IMR-90 (cell line): ENCODE measurements at regions not wholly inside any gene's neighbourhood (a gene's known extent, or its start where the extent isn't known, plus 50 kb on each side); places are given as distances from the start of the nearest gene placed in this dataset.

Experiments used
- ATAC-seq: fragments of 200-7000 bp; cut with Tn5 transposase; 2 replicates; pipeline ENCODE4 v1.9.1; 2020; ENCODE audit warnings: low read depth, mild to moderate bottlenecking, moderate library complexity
- BruUV-seq: library from RNA; stranded (reverse); fragments of 400-500 nt; replicated peaks from 2 replicates; lab custom pipeline; 2021; lab: Mats Ljungman, UMichigan
- CTCF ChIA-PET: fragments of 300-600 bp; formaldehyde crosslinking; extraction: SDS; loops from one replicate; lab custom pipeline; 2021; ENCODE audit warnings: antibody characterized with exemption; lab: Yijun Ruan, JAX
- POLR2A ChIA-PET: fragments of 300-600 bp; sonication (Branson Sonifier 250); formaldehyde crosslinking; loops from one replicate; lab custom pipeline; 2022; ENCODE audit warnings: antibody characterized with exemption; ENCODE audit not compliant: unreplicated experiment; lab: Charles Lee
- DNase-seq: peaks from one replicate; pipeline ENCODE4 v3.0.0; 2013
- H2AFZ ChIP-seq: replicated peaks from 2 replicates; pipeline ENCODE3; 2013; ENCODE audit warnings: low read length, mild to moderate bottlenecking; ENCODE audit not compliant: poor library complexity
- H2AK5ac ChIP-seq: 2 replicates; pipeline ENCODE4 v1.6.1; 2013; ENCODE audit warnings: low read depth, low read length, inconsistent platforms
- H2AK9ac ChIP-seq: replicated peaks from 2 replicates; pipeline ENCODE3; 2013; ENCODE audit warnings: mild to moderate bottlenecking, low read depth, low read length, moderate library complexity; ENCODE audit not compliant: poor library complexity
- H2BK120ac ChIP-seq: 2 replicates; pipeline ENCODE4 v1.6.1; 2013; ENCODE audit warnings: low read depth, low read length, inconsistent platforms
- H2BK15ac ChIP-seq: 3 replicates; pipeline ENCODE4 v1.6.1; 2013; ENCODE audit warnings: low read depth, low read length, inconsistent platforms
- H2BK20ac ChIP-seq: 2 replicates; pipeline ENCODE4 v1.6.1; 2013; ENCODE audit warnings: low read depth, mild to moderate bottlenecking, inconsistent platforms, low read length, moderate library complexity
- H2BK5ac ChIP-seq: 2 replicates; pipeline ENCODE4 v1.6.1; 2013; ENCODE audit warnings: mild to moderate bottlenecking, low read depth, low read length, inconsistent platforms; ENCODE audit not compliant: poor library complexity, severe bottlenecking
- H3K14ac ChIP-seq: replicated peaks from 2 replicates; pipeline ENCODE4 v1.6.1; 2013; ENCODE audit warnings: low read depth, low read length, inconsistent platforms
- H3K18ac ChIP-seq: 2 replicates; pipeline ENCODE4 v1.6.1; 2013; ENCODE audit warnings: low read depth, low read length, control low read depth
- H3K23ac ChIP-seq: 2 replicates; pipeline ENCODE4 v1.6.1; 2013; ENCODE audit warnings: low read depth, low read length, inconsistent platforms
- H3K27ac ChIP-seq: 2 replicates; pipeline ENCODE4 v1.5.1; 2013; ENCODE audit warnings: mild to moderate bottlenecking, control low read depth, low read length; ENCODE audit not compliant: insufficient read depth
- H3K27me3 ChIP-seq: 2 replicates; pipeline ENCODE4 v1.6.1; 2013; ENCODE audit warnings: low read length; ENCODE audit not compliant: control insufficient read depth, insufficient read depth
- H3K36me3 ChIP-seq: 2 replicates; pipeline ENCODE4 v1.6.1; 2013; ENCODE audit warnings: low read length, mixed read lengths; ENCODE audit not compliant: control insufficient read depth, insufficient read depth
- H3K4ac ChIP-seq: 2 replicates; pipeline ENCODE4 v1.6.1; 2013; ENCODE audit warnings: low read depth, low read length, inconsistent platforms
- H3K4me1 ChIP-seq: 2 replicates; pipeline ENCODE4 v1.6.1; 2013; ENCODE audit warnings: low read length, mixed read lengths; ENCODE audit not compliant: control insufficient read depth, insufficient read depth
- H3K4me2 ChIP-seq: 2 replicates; pipeline ENCODE4 v1.6.1; 2013; ENCODE audit warnings: low read depth, mild to moderate bottlenecking, control low read depth, low read length, moderate library complexity
- H3K4me3 ChIP-seq: 2 replicates; pipeline ENCODE4 v1.5.1; 2013; ENCODE audit warnings: low read depth, mild to moderate bottlenecking, control low read depth, low read length, moderate library complexity; ENCODE audit not compliant: insufficient read depth
- H3K56ac ChIP-seq: 2 replicates; pipeline ENCODE4 v1.6.1; 2013; ENCODE audit warnings: low read length, inconsistent platforms; ENCODE audit not compliant: insufficient read depth; ENCODE audit errors: extremely low read depth
- H3K79me1 ChIP-seq, 2 experiments: 2 replicates each; pipeline ENCODE4 v1.6.1; 2013; ENCODE audit warnings: low read length in 2 of 2, inconsistent platforms in 1 of 2, low read depth in 1 of 2
- H3K9ac ChIP-seq: 2 replicates; pipeline ENCODE4 v1.6.1; 2013; ENCODE audit warnings: low read depth, low read length, control low read depth
- H3K9me1 ChIP-seq: 2 replicates; pipeline ENCODE4 v1.6.1; 2013; ENCODE audit warnings: low read length, inconsistent platforms; ENCODE audit not compliant: insufficient read depth
- H3K9me3 ChIP-seq: 2 replicates; pipeline ENCODE4 v1.6.1; 2013; ENCODE audit warnings: low read length; ENCODE audit not compliant: control insufficient read depth, insufficient read depth
- H4K20me1 ChIP-seq: 2 replicates; pipeline ENCODE4 v1.6.1; 2013; ENCODE audit warnings: low read length, inconsistent platforms; ENCODE audit not compliant: insufficient read depth
- H4K5ac ChIP-seq: 2 replicates; pipeline ENCODE4 v1.6.1; 2013; ENCODE audit warnings: mild to moderate bottlenecking, low read depth, low read length, control low read depth
- H4K8ac ChIP-seq, 2 experiments: 2 replicates each; pipeline ENCODE4 v1.6.1; 2013; ENCODE audit warnings: low read depth in 2 of 2, low read length in 2 of 2, control low read depth in 1 of 2, inconsistent platforms in 1 of 2
- H4K91ac ChIP-seq: 2 replicates; pipeline ENCODE4 v1.6.1; 2013; ENCODE audit warnings: low read depth, low read length, inconsistent platforms; ENCODE audit not compliant: insufficient read depth
- BHLHE40 ChIP-seq: fragments of 150-350 bp; IDR thresholded peaks from 2 replicates; pipeline ENCODE4 v1.6.1; 2016; ENCODE audit warnings: mild to moderate bottlenecking, low read depth, low read length
- CEBPB ChIP-seq: IDR thresholded peaks from 2 replicates; pipeline ENCODE4 v1.6.1; 2012; ENCODE audit warnings: low read depth, low read length, improper control_type of control experiment
- CHD1 ChIP-seq: IDR thresholded peaks from 2 replicates; pipeline ENCODE4 v1.6.1; 2012; ENCODE audit warnings: low read depth, low read length, improper control_type of control experiment
- CTCF ChIP-seq: conservative IDR thresholded peaks from 2 replicates; pipeline ENCODE4 v1.5.1; 2012; ENCODE audit warnings: mild to moderate bottlenecking, low read depth, low read length, improper control_type of control experiment
- FOS ChIP-seq: fragments of 150-350 bp; IDR thresholded peaks from 2 replicates; pipeline ENCODE4 v1.6.1; 2016; ENCODE audit warnings: low read depth, low read length
- MAFK ChIP-seq: IDR thresholded peaks from 2 replicates; pipeline ENCODE4 v1.6.1; 2012; ENCODE audit warnings: low read depth, low read length, improper control_type of control experiment
- MAZ ChIP-seq: IDR thresholded peaks from 2 replicates; pipeline ENCODE4 v1.6.1; 2012; ENCODE audit warnings: low read depth, mild to moderate bottlenecking, low read length, improper control_type of control experiment, moderate library complexity, borderline replicate concordance
- MXI1 ChIP-seq: IDR thresholded peaks from 2 replicates; pipeline ENCODE4 v1.6.1; 2012; ENCODE audit warnings: low read depth, mild to moderate bottlenecking, low read length, moderate library complexity, borderline replicate concordance
- NFE2L2 ChIP-seq: fragments of 150-350 bp; IDR thresholded peaks from 2 replicates; pipeline ENCODE4 v1.6.1; 2016; ENCODE audit warnings: low read depth, mild to moderate bottlenecking, low read length
- POLR2A ChIP-seq: IDR thresholded peaks from 2 replicates; pipeline ENCODE4 v1.6.1; 2012; ENCODE audit warnings: mild to moderate bottlenecking, low read depth, low read length
- RAD21 ChIP-seq: IDR thresholded peaks from 2 replicates; pipeline ENCODE4 v1.6.1; 2012; ENCODE audit warnings: low read length, improper control_type of control experiment
- RCOR1 ChIP-seq: IDR thresholded peaks from 2 replicates; pipeline ENCODE4 v1.6.1; 2012; ENCODE audit warnings: mild to moderate bottlenecking, low read length, improper control_type of control experiment; ENCODE audit not compliant: insufficient replicate concordance
- RFX5 ChIP-seq: IDR thresholded peaks from 2 replicates; pipeline ENCODE4 v1.8.0; 2012; ENCODE audit warnings: low read depth, mild to moderate bottlenecking, low read length, moderate library complexity
- SMC3 ChIP-seq: fragments of 150-350 bp; IDR thresholded peaks from 2 replicates; pipeline ENCODE4 v1.6.1; 2016; ENCODE audit warnings: low read depth, mild to moderate bottlenecking, antibody characterized with exemption, low read length, moderate library complexity
- dilution Hi-C: fragments of 300-500 bp; cut with HindIII; formaldehyde crosslinking; loops from one replicate; pipeline ENCODE4 v1.14.3; 2018; ENCODE audit warnings: low sequenced_read_pairs; ENCODE audit not compliant: unreplicated experiment
- in situ Hi-C: fragments of 300-500 bp; cut with MboI; formaldehyde crosslinking; loops from 3 replicates; pipeline ENCODE4 v1.14.3; 2019; ENCODE audit warnings: low sequenced_read_pairs, inconsistent platforms, mixed read lengths
- intact Hi-C: fragments of 100-400 bp; cut with micrococcal nuclease; formaldehyde crosslinking; loops from 2 replicates; pipeline ENCODE4 v1.10.0; 2022
- TF ChIP-seq, protein P1 (sequence below): fragments of 150-350 bp; IDR thresholded peaks from 2 replicates; pipeline ENCODE4 v1.6.1; 2017; ENCODE audit warnings: mild to moderate bottlenecking, antibody characterized with exemption, low read length, low read depth
- TF ChIP-seq, protein P2 (sequence below): fragments of 150-350 bp; IDR thresholded peaks from 2 replicates; pipeline ENCODE4 v1.6.1; 2016; ENCODE audit warnings: low read depth, mild to moderate bottlenecking, low read length, moderate library complexity, borderline replicate concordance

GRCh38 chr6:118372413-118372812 is 175.7 kb upstream of the PLN start:
- ATAC-seq (peak; percentile 53), DNase-seq (peak; percentile 62)
- H3K4me3 ChIP-seq, result no peak overlapping the region
- H2AK5ac ChIP-seq, result no peak overlapping the region
- no peak overlapping the region for H3K9ac ChIP-seq
- no peak overlapping the region for H2AFZ ChIP-seq
- H3K9me3 ChIP-seq, result no peaks in the 10 kb centered on the region
- in situ Hi-C loops, result no loop called here
- H4K91ac ChIP-seq, result no peak overlapping the region
- H3K18ac ChIP-seq, result no peak overlapping the region
- no peak overlapping the region for H2BK120ac ChIP-seq
- H3K23ac ChIP-seq, result no peak overlapping the region
- H2AK9ac ChIP-seq, result no peak overlapping the region
- H4K5ac ChIP-seq, result no peak overlapping the region
- ChIA-PET CTCF (interaction anchor here (0.6 to 1.0 kb wide), 2 partner anchors 9 to 13 kb away, joined by 4 read pairs; no protein-coding TSS in a partner anchor), POLR2A (no interaction called here)
- no peaks in the 10 kb centered on the region for H3K36me3 ChIP-seq
- H3K4me2 ChIP-seq, result no peak overlapping the region
- no peak overlapping the region for H3K14ac ChIP-seq
- TF ChIP-seq FOS, result peak; percentile 41; the same call in 1 of the 2 replicates
- TF ChIP-seq MXI1, result no peak
- no peak for TF ChIP-seq RFX5
- TF ChIP-seq RCOR1, result no peak
- TF ChIP-seq CEBPB, result no peak
- TF ChIP-seq, protein P1, sequence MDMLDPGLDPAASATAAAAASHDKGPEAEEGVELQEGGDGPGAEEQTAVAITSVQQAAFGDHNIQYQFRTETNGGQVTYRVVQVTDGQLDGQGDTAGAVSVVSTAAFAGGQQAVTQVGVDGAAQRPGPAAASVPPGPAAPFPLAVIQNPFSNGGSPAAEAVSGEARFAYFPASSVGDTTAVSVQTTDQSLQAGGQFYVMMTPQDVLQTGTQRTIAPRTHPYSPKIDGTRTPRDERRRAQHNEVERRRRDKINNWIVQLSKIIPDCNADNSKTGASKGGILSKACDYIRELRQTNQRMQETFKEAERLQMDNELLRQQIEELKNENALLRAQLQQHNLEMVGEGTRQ, result peak; percentile 43; the same call in 1 of the 2 replicates
- TF ChIP-seq POLR2A, result no peak
- TF ChIP-seq SMC3, result no peak
- TF ChIP-seq MAFK, result no peak
- no peak for TF ChIP-seq CTCF
- TF ChIP-seq BHLHE40, result peak; percentile 63
- TF ChIP-seq, protein P2, sequence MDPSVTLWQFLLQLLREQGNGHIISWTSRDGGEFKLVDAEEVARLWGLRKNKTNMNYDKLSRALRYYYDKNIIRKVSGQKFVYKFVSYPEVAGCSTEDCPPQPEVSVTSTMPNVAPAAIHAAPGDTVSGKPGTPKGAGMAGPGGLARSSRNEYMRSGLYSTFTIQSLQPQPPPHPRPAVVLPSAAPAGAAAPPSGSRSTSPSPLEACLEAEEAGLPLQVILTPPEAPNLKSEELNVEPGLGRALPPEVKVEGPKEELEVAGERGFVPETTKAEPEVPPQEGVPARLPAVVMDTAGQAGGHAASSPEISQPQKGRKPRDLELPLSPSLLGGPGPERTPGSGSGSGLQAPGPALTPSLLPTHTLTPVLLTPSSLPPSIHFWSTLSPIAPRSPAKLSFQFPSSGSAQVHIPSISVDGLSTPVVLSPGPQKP, result no peak
- TF ChIP-seq RAD21, result no peak
- TF ChIP-seq CHD1, result no peak
- TF ChIP-seq MAZ, result no peak
- TF ChIP-seq NFE2L2, result no peak
- no peak overlapping the region for H2BK15ac ChIP-seq
- no peaks in the 10 kb centered on the region for H3K4me1 ChIP-seq
- no peaks in the 10 kb centered on the region for H3K79me1 ChIP-seq
- no peak overlapping the region for H2BK5ac ChIP-seq
- H3K9me1 ChIP-seq, result no peaks in the 10 kb centered on the region
- H4K20me1 ChIP-seq, result no peaks in the 10 kb centered on the region
- no peak overlapping the region for H3K4ac ChIP-seq
- H2BK20ac ChIP-seq, result no peak overlapping the region
- H3K56ac ChIP-seq, result no peak overlapping the region
- no peaks in the 10 kb centered on the region for H3K27me3 ChIP-seq
- dilution Hi-C loops, result no loop called here
- no TSS peak for BruUV-seq
- intact Hi-C loops, result no loop called here
- H4K8ac ChIP-seq, result no peak overlapping the region
- no peak overlapping the region for H3K27ac ChIP-seq
